Ectodermal cell (in vitro differentiated cells): ENCODE measurements at regions not wholly inside any gene's neighbourhood (a gene's known extent, or its start where the extent isn't known, plus 50 kb on each side); places are given as distances from the start of the nearest gene placed in this dataset.

ENCODE experiments used
- H3K27ac ChIP-seq: 2 replicates; pipeline ENCODE4 v1.7.0; 2013; ENCODE audit warnings: mild to moderate bottlenecking, low read depth, low read length; ENCODE audit not compliant: insufficient read depth, poor library complexity, severe bottlenecking
- H3K27me3 ChIP-seq: 2 replicates; pipeline ENCODE4 v1.7.0; 2013; ENCODE audit warnings: mild to moderate bottlenecking, low read length; ENCODE audit not compliant: insufficient read depth, control insufficient read depth, poor library complexity, severe bottlenecking
- H3K36me3 ChIP-seq: one replicate; pipeline ENCODE4 v1.7.0; 2013; ENCODE audit warnings: low read length; ENCODE audit not compliant: control insufficient read depth, insufficient read depth
- H3K4me1 ChIP-seq: one replicate; pipeline ENCODE4 v1.7.0; 2013; ENCODE audit warnings: low read length; ENCODE audit not compliant: control insufficient read depth, insufficient read depth
- H3K4me3 ChIP-seq: 2 replicates; pipeline ENCODE4 v1.7.0; 2013; ENCODE audit warnings: low read depth, low read length, control low read depth; ENCODE audit not compliant: insufficient read depth
- H3K9me3 ChIP-seq: 2 replicates; pipeline ENCODE4 v1.7.0; 2013; ENCODE audit warnings: mild to moderate bottlenecking, low read length, moderate library complexity; ENCODE audit not compliant: control insufficient read depth
- WGBS, 2 experiments: methylation state at CpG; one replicate each; pipeline ENCODE4 v1.1.7; 2013; ENCODE audit warnings: missing lambda C conversion rate in 2 of 2; 5-methylcytosine and 5-hydroxymethylcytosine counted together

DNA sequence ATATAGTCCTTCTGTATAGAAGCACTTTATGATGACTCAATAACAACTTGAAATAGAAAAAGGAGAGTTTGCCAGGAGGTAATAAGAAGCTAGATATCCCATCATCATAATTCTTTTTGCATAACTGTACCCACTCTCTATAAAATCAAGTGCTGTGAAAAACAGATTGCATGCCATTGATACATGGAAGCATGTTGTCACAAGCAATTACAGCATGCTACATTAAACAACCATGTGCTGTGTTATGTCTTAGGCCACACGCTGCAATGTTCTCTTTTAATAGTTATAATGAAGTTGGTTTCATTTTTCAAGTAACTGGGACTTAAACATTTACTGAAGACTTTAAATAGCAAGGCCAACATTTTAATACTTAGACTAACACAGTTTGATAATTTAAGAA, 264.2 kb downstream of the RPRM start:
- no CpG with 5 or more reads among the region's 1 CpG for WGBS, 2 experiments
- Histone ChIP-seq H3K27me3 (no peaks in the 10 kb centered on the region), H3K9me3 (no peaks in the 10 kb centered on the region), H3K27ac (no peak overlapping the region), H3K4me3 (no peak overlapping the region), H3K36me3 (no peaks in the 10 kb centered on the region), H3K4me1 (no peaks in the 10 kb centered on the region)

DNA sequence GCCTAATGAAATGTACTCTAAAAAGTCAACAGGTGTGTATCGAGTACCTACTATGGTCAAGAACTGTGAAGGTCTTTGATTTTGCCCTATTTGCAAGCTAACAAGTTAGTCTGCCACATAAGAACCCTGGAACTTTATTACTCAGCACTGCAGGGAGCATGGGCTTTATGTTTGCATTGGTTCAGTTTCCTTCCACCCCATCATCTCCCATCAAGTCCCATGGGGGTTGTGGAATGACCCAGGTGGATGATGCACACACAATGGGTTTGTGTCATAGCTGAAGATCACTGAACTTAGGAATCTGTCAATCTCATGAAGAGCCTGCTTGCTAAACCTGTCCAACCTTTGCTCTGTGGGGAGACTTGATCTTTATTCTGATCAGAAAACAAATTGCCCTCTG, 265.5 kb downstream of the RPRM start:
- Histone ChIP-seq H3K27ac (no peak overlapping the region), H3K36me3 (no peaks in the 10 kb centered on the region), H3K27me3 (no peaks in the 10 kb centered on the region), H3K4me1 (no peaks in the 10 kb centered on the region), H3K4me3 (no peak overlapping the region), H3K9me3 (no peaks in the 10 kb centered on the region)
- 95 to 100% methylated on average over 1 of the region's 1 CpG for WGBS, 2 experiments

DNA sequence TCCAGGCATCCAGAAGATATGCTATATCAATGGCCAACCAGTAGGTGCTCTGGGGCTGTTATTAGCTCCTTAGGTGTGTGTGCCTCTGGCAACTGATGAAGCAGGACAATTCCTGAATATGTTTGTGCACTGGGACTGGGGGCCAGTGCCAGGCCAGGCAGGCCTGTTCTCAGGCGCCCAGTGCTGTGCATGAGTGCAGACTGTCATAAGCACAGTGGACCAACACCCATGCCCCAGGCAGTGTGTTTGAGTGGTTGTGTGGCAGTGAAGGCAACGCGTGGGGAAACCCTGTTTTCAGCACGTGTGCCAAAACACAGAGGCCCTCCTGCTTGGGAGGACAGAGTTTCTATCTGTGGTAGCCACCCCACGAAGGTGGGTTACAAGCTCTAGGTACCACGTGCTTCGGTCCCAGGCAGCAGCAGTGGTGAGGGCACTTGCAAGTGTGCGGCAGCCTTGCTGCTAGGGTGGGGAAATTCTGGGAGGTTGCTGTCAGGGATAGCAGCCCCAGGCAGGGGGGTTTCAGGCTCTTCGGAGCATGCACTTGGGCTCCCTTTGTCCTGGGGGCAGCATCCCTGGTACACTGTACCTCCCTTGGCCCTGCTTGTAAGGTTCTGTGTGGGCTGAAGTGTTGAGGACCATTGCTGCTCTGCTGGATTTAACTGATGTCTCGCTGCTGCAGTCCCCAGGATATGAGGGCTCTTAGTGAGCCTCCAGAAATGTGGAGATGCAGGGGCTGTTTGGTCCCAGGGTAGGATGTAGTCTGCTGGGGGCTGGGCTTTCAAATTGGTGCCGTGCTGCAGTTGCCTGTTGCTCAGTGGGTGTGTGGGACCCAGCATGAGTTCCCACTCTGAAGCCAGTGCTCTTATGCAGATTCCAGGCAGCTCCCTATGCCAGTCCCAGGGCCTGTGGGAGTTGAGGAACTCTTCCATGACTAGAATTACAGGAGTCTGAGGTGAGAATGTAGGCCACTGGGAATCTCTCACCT, 280.9 kb downstream of the RPRM start:
- H3K4me1 ChIP-seq, result no peaks in the 10 kb centered on the region
- 90 to 92% methylated on average over 11 of the region's 11 CpGs for WGBS, 2 experiments
- no peaks in the 10 kb centered on the region for H3K9me3 ChIP-seq
- H3K4me3 ChIP-seq, result no peak overlapping the region
- no peaks in the 10 kb centered on the region for H3K36me3 ChIP-seq
- no peak overlapping the region for H3K27ac ChIP-seq
- no peaks in the 10 kb centered on the region for H3K27me3 ChIP-seq

DNA sequence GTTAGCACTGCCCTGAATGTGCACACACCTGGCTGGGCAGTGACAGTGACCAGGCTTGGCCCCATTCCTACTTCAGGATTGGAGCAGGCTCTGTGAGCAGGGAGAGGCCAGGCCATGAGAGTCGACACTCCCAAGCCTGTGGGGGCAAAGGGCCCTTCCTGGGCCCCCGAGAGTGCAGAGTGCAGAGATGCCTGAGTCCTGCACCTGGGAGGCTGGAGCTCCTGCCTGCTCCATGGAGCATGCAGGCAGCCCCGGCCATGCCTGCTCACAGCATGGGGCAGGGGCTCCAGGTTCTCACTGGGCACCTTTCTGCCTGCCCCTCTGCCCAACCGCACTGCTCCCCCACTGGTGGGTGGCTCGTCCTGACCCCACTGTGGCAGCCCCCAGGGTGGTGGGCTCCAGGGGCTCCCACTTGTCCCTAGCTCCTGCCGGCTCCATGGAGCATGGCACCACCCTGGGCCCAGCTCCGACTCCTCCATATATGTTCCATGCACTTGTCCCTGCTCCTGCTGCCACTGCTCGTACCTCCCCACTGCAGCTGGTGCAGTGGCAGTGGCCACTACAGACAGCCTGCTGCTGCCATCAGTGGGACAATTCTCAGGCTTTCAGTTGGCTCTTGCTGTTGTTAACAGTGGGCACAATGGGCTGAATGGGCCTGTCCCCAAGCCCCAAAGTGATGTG, 282.0 kb downstream of the RPRM start:
- Histone ChIP-seq H3K9me3 (no peaks in the 10 kb centered on the region), H3K4me3 (no peak overlapping the region), H3K27ac (no peak overlapping the region), H3K36me3 (no peaks in the 10 kb centered on the region), H3K27me3 (no peaks in the 10 kb centered on the region), H3K4me1 (no peaks in the 10 kb centered on the region)
- 88 to 90% methylated on average over 8 of the region's 8 CpGs for WGBS, 2 experiments

DNA sequence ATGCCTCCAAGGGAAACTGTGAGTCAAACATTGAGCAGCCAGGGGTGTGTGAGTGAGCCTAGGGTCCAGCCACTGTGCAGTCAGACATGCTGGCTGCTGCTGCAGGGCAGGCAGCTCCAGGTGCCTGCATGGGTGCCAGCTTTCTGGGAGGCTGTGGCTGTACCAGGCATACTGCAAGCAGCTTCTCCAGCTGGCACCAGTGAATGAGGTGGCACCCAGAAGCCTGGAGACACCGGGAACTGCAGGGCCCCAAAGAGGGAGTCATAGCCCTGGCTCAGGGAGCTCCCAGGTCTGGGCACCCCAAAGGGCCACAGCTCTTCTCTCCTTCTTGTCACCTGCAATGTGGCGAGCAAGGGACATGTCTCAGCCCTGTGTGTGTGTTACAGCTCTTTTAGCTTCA, 283.2 kb downstream of the RPRM start:
- Histone ChIP-seq H3K4me3 (no peak overlapping the region), H3K4me1 (no peaks in the 10 kb centered on the region), H3K27me3 (no peaks in the 10 kb centered on the region), H3K9me3 (no peaks in the 10 kb centered on the region), H3K36me3 (no peaks in the 10 kb centered on the region), H3K27ac (no peak overlapping the region)
- 92 to 95% methylated on average over 2 of the region's 2 CpGs for WGBS, 2 experiments

DNA sequence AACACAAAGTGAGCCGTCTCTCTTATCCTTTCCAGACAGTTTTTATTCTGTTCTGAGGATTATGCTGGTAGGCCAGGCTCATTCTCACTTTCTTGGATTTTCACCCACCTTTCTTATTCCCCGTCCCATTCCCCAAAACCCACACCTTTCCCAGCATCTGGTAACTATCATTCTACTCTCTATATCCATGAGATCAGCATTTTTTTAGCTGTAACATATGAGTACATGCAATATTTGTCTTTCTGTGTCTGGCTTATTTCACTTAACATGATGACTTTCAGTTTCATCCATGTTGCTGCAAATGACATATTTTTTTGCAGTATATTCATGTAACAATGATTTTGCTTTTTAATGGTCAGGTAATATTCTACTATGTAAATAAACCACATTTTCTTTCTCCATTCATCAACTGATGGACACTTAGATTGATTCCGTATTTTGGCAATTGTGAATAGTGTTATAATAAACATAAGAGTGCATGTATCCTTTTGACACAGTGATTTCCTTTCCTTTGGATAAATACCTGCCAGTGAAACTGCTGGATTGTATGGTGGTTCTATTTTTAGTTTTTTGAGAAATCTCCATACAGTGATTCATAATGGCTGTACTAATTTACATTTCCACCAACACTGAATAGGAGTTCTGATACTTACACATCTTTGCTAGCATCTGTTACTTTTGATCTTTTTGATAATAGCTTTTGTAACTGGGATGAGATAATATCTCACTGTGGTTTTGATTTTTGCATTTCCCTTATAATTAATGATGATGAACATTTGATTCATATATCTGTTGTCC, 289.3 kb downstream of the RPRM start:
- Histone ChIP-seq H3K4me1 (no peaks in the 10 kb centered on the region), H3K27ac (no peak overlapping the region), H3K9me3 (no peaks in the 10 kb centered on the region), H3K27me3 (no peaks in the 10 kb centered on the region), H3K36me3 (no peaks in the 10 kb centered on the region), H3K4me3 (no peak overlapping the region)
- WGBS, 2 experiments, result 85 to 97% methylated on average over 3 of the region's 3 CpGs

DNA sequence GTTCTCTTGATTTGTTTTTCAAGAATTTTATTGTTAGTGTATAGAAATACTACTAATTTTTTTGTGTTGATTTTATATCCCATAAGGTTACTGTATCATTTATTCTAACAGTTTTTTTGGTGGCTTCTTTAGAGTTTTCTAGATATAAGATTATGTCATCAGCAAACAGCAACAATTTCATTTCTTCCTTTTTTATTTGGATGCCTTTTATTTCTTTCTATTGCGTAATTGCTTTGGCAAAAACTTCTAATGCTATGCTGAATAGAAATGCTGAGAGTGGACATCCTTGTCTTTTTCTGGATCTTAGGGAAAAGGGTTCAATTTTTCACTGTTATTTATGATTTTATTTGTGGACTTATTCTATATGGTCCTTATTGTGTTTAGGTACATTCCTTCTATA, 298.8 kb downstream of the RPRM start:
- H3K4me1 ChIP-seq, result no peaks in the 10 kb centered on the region
- 86 to 100% methylated on average over 1 of the region's 1 CpG for WGBS, 2 experiments
- H3K27ac ChIP-seq, result no peak overlapping the region
- H3K36me3 ChIP-seq, result no peaks in the 10 kb centered on the region
- H3K9me3 ChIP-seq, result no peaks in the 10 kb centered on the region
- H3K4me3 ChIP-seq, result no peak overlapping the region
- no peaks in the 10 kb centered on the region for H3K27me3 ChIP-seq

DNA sequence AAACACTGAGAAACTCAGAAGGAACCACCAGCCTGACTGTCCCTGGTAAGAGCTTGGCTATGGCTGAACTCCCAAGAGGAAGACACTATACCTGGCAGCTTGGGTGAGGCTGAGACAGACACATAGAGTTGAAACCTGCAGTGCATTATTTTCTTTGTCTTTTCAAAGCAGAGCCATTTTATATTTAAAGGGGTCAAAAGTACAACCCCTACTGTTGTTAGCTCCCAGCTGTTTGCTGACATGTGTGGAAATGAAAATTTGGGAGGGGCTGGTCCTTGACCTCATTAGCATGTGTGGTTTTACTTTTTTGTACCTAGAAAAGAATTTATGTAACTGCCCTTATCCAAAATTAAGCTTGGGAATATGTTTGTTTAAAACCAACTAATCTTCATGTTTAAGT, 309.0 kb downstream of the RPRM start:
- Histone ChIP-seq H3K27ac (no peak overlapping the region), H3K4me1 (no peaks in the 10 kb centered on the region), H3K36me3 (no peaks in the 10 kb centered on the region), H3K9me3 (no peaks in the 10 kb centered on the region), H3K4me3 (no peak overlapping the region), H3K27me3 (no peaks in the 10 kb centered on the region)

DNA sequence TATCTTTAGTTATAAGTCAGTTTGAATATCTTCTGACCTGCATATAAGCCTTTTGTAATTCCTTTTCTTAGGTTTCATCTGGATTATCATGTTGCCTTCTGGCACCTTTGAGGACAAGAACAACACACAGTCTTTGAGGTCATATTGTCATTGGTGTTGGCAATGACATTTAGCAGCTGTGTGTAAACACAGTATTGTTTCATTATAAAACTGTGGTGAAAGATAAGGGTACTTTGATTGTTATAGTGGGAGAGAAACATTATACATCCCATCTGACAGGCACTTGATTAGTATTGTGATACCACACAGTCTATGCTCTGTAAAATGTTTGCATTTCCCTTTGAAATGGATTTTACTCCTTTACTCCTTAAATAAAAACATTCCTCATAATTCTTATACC, 313.5 kb downstream of the RPRM start:
- Histone ChIP-seq H3K4me3 (no peak overlapping the region), H3K36me3 (no peaks in the 10 kb centered on the region), H3K4me1 (no peaks in the 10 kb centered on the region), H3K27me3 (no peaks in the 10 kb centered on the region), H3K9me3 (no peaks in the 10 kb centered on the region), H3K27ac (no peak overlapping the region)

DNA sequence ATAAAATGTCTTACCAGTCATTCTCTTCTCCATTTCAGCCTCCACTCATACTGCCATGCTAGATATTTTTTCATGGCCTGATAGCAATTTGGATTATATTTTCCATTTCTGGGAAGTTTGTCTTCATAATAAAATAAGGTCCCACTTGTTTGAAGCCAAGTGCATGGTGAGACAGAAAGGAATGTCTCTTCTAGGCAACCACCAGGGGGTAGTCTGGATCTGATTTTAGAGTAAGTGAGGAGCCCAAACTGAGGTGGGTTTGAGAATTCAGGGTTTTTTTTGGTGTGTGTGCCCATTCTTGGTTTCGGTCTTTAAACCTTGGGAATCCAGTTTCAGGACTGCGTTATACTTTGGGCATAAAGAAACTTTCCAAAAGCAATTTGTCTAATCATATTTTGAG, 315.5 kb downstream of the RPRM start:
- Histone ChIP-seq H3K4me3 (no peak overlapping the region), H3K36me3 (no peaks in the 10 kb centered on the region), H3K27ac (no peak overlapping the region), H3K4me1 (no peaks in the 10 kb centered on the region), H3K27me3 (no peaks in the 10 kb centered on the region), H3K9me3 (no peaks in the 10 kb centered on the region)
- WGBS, 2 experiments, result 81 to 86% methylated on average over 2 of the region's 2 CpGs
